T1000 (cell line): ENCODE measurements at regions not wholly inside any gene's neighbourhood (a gene's known extent, or its start where the extent isn't known, plus 50 kb on each side); places are given as distances from the start of the nearest gene placed in this dataset.
"Not testable (repeated sequence)": the region's sequence is repeated elsewhere in the genome, so short reads cannot be mapped to it uniquely, and the experiment has no call there.

Experiments used
- DNase-seq: peaks from one replicate; lab custom pipeline; 2025; ENCODE audit warnings: mixed read lengths; lab: John Stamatoyannopoulos, UW

- no peak for DNase-seq
Measured at GRCh38 chr5:85170183-85170582, 785.5 kb upstream of the EDIL3 start.

- DNase-seq: no peak
Measured at GRCh38 chr5:85173469-85173868, 788.8 kb upstream of the EDIL3 start.

GRCh38 chr5:85182344-85182743, 797.7 kb upstream of the EDIL3 start:
- no peak for DNase-seq

GRCh38 chr5:85204289-85204688, 819.6 kb upstream of the EDIL3 start:
- DNase-seq: no peak

DNA sequence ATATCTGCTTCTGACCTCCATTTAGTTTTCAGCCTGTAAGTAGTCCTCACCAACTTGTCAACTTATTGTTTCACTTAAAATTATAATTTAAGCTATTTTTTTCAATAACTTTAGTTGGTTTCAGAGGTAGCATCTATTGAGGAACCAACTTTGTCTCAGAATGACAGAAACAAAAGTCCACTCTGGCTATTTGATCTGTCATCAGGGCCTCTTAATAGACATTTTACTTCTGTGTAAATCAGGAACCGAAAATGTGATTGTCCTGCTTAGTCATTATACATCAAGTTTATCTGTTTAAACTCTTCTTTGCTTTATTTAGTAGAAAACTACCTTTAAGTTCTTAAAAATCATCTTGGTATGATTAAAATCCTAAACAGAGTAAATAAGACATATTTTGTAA, 820.8 kb upstream of the EDIL3 start:
- no peak for DNase-seq

GRCh38 chr5:85225388-85225787, 840.7 kb upstream of the EDIL3 start:
- DNase-seq: no peak

GRCh38 chr5:85249204-85249603, 864.5 kb upstream of the EDIL3 start:
- DNase-seq: no peak

DNA sequence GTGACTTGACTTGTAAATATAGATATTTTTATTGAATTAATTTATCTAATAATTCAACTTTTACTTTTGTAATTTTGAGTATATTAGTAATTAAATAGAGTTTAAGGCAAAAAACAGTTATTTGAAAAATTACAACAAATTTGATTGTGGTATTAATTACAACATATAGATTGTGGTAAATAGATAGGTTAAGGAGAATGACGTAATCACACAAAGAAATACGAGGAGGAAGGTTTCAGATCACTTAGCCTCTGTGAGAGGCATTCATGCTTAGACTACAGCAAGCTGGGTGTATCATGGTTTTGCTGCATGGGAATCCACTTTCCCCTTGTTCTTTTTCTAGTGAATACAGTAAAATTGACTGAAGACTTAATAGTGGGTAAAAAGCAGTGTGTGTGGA, 878.4 kb upstream of the EDIL3 start:
- DNase-seq: no peak

- DNase-seq: no peak
Measured at GRCh38 chr5:85266692-85267091, 882.0 kb upstream of the EDIL3 start.

- no peak for DNase-seq
Measured at GRCh38 chr5:85268194-85268593, 883.5 kb upstream of the EDIL3 start.

GRCh38 chr5:85278193-85278592, 893.5 kb upstream of the EDIL3 start:
- no peak for DNase-seq

DNA sequence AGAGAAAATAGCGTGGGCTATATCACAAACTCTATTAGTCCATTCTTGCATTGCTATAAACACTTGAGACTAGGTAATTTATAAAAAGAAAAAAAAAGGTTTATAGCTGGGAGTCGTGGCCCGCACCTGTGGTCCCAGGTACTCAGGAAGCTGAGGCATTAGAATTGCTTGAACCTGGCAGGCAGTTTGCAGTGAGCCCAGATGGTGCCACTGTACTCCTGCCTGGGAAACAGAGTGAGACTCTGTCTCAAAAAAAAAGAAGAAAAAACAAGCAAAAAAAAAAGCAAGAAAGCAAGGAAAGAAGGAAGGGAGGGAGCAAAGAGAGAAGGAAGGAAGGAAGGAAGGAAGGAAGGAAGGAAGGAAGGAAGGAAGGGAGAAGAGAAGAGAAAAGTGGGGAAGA, 904.2 kb upstream of the EDIL3 start:
- DNase-seq: no peak

DNA sequence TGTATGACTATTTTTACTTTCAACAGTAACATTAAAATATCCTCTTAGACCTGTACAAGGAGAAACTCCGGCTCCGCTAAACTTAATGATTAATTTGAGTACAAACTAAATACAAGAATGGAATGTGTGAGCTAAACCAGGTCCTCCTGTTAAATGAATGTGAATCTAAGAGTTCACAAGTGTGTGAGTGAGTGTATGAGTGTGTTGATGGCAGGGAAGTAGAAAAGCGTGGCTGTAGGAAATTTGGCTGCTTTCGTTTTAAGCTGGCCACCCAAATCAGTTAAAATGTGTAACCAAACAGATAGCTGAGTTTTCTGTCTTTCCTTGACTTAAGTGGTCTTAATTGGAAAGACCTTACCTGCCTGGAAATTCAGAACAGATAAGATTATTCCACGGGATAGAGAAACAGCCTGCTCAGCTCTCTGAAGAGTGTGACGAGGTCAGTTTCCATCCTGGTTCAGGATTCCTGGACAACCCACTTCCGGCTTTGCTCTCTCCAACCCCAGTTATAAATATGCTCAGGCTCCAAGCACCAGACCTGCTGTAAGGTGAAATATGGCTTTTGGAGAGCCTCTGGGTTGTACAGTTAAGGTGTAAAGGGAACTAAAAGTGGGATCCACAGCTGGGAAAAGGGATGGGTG, 908.6 kb upstream of the EDIL3 start:
- DNase-seq: no peak

DNA sequence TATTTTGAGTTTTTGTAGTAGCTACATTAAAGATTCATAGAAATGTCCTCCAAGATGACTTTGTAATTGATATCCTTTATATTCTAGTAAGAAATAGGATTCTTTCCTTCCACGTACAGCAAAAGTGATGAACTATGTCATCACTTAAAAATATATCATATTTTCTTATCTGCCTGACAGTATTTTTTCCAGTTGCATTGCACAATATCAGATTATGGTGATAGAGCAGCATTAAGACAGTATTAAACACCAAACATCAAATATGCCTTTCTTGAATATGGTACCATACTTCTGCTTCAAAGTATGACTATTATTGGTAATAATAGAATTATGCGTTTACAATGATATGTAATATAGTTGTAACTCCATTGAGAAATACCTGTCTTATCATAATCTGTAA, 919.8 kb upstream of the EDIL3 start:
- DNase-seq: no peak

GRCh38 chr5:85305766-85306165, 921.1 kb upstream of the EDIL3 start:
- no peak for DNase-seq

- no peak for DNase-seq
Measured at GRCh38 chr5:85311536-85311935, 926.9 kb upstream of the EDIL3 start.

DNA sequence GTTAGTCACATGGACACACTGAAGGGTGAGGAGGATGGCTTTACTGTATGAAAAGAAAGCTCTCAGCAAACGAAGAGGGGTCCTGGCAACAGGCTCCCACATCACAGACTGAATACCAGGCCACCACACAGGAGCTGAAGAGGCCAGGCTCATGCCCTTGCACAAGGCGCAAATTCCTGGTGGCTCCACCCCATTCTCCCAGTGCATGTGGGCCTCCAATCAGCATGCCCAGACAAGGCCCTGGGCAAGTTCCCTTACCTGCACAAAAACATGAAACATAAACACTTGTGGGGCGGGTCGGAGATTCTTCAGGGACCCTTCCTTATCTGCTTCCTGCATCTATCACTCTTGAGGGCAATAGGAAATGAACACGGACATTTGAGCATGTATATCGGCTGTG, 935.8 kb upstream of the EDIL3 start:
- DNase-seq: no peak

DNA sequence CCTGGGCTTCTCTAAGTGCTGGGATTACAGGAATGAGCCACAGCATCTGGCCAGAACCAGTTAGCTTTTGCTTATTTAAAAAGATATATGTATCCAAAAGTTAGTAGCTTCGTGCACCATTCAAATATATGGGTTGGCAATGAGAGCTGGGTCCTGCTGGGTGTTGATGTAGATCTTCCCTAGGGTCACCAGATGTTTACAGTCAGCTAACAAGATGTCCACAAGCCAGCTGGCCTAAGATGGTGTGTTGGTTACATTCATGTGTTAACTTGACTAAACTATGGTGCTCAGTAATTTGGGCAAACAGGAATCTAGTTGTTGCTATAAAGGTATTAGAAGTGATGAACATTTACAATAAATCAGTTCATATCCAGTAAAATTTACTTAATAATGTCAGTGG, 948.6 kb upstream of the EDIL3 start:
- no peak for DNase-seq

DNA sequence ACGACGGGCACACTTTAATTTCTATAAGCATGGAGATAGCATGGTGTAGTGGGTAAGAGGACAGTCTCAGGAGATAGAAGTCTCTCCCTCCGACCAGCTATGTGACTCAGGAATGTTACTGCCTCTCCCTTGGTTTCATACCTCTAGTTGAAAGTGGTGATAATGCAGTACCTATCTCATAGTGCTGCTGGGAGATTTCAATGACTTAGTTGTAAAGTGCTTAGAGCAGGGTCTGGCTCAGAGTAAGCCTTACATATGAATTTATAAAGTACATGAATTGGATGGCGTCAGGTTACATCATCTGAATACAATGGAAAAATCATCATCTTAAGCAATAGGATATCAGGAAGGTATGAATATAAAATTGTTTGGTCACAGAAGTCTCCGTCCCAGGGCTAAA, 952.8 kb upstream of the EDIL3 start:
- DNase-seq: no peak

GRCh38 chr5:85340790-85341189, 956.1 kb upstream of the EDIL3 start:
- DNase-seq: no peak

DNA sequence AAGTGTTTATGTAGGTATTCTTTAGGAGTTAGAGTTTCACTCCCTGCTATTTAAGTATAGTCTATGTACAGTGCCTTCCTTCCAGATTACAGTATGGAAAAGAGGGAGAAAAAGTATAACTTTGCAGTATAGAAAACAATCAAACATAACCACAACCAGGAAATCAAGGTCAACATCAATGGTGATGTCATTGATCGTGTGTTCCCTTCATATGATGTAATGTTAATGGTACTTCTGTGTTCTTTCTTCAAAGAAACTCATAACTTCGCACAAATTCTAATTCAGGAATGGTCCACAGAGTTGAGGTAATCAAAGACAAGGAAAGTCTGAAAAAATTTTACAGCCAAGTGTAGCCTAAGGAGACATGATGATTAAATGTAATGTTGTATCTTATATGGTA, 961.1 kb upstream of the EDIL3 start:
- no peak for DNase-seq

GRCh38 chr5:85357309-85357708, 972.6 kb upstream of the EDIL3 start:
- DNase-seq: no peak

DNA sequence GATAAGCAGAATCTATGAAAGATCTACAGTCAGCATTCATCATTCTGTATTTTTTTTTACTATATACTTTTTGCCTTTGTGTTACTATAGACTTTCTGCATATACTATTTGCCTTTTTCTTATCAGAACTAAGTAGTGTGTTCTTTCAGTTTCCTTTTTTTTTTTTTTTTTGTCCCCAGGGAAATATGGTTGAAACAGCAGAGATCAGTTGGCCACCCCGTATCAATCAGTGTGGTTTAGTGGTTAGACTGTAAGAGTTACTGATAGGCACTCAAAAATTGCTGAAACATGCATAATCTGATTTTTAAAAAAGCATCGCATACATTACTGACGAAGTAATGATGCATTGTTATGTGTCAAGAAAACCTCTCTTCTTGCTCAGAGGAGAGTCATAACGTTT, 990.8 kb upstream of the EDIL3 start:
- no peak for DNase-seq

DNA sequence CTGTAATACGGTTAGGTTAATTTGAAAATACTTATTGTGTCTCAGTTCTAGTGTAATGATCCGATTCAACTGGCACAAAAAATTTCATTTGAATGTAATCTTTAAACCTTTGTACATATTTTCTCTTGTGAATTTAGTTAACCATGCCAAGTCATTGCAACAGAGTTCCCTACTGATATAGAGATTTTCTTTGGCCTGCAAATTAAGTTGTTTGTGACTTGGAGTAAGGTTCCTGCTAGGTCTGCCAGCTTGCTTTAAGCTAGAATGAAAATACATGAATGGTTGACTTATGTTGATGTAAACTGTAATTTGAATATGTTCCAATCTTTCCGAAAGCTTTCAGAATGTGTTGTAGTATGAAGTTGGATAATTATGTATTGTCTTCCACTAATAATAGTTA, 1004.1 kb upstream of the EDIL3 start:
- DNase-seq: no peak

- not testable (repeated sequence) for DNase-seq
Measured at GRCh38 chr5:85392309-85392708, 1007.6 kb upstream of the EDIL3 start.
